ENCODE measurements at regions not wholly inside any gene's neighbourhood (a gene's known extent, or its start where the extent isn't known, plus 50 kb on each side); places are given as distances from the start of the nearest gene placed in this dataset.
A peak's percentile ranks its signal among the peaks of the same experiment; 100 is the strongest.

DNA sequence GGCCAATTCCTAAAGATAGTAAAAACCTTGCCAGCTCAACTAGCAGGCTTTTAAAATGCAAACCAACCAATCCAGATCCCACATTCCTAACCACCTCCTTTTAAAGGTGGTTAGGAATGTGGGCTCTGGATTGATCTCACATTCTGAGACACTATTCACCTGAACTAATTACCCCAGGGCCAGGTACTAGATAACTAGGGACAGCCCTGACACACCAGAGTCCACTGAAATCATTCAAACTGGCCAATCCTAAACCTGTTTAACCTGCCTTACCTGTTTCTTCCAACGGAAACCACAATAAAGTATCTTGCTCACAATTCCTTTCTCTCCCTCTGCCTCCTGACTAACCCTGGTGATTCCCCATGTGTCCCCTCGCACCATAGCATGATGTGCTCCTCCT, 168.3 kb upstream of the DMAC1 start:
- Mint-ChIP-seq H3K27me3 (ENCODE audit: low read depth) (no peaks in the 10 kb centered on the region), H3K9me3 (no peaks in the 10 kb centered on the region), H3K4me1 (no peaks in the 10 kb centered on the region), H3K27ac (peak overlapping the region in 1 of 3 experiments; percentile 44), H3K4me3 (no peak overlapping the region), H3K36me3 (ENCODE audit: low read depth) (no peaks in the 10 kb centered on the region)
- TF ChIP-seq, protein P1, sequence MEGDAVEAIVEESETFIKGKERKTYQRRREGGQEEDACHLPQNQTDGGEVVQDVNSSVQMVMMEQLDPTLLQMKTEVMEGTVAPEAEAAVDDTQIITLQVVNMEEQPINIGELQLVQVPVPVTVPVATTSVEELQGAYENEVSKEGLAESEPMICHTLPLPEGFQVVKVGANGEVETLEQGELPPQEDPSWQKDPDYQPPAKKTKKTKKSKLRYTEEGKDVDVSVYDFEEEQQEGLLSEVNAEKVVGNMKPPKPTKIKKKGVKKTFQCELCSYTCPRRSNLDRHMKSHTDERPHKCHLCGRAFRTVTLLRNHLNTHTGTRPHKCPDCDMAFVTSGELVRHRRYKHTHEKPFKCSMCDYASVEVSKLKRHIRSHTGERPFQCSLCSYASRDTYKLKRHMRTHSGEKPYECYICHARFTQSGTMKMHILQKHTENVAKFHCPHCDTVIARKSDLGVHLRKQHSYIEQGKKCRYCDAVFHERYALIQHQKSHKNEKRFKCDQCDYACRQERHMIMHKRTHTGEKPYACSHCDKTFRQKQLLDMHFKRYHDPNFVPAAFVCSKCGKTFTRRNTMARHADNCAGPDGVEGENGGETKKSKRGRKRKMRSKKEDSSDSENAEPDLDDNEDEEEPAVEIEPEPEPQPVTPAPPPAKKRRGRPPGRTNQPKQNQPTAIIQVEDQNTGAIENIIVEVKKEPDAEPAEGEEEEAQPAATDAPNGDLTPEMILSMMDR (IDR thresholded peaks at IDR 0.05; ENCODE audit: unreplicated experiment in 3 of 3), result no peak

DNA sequence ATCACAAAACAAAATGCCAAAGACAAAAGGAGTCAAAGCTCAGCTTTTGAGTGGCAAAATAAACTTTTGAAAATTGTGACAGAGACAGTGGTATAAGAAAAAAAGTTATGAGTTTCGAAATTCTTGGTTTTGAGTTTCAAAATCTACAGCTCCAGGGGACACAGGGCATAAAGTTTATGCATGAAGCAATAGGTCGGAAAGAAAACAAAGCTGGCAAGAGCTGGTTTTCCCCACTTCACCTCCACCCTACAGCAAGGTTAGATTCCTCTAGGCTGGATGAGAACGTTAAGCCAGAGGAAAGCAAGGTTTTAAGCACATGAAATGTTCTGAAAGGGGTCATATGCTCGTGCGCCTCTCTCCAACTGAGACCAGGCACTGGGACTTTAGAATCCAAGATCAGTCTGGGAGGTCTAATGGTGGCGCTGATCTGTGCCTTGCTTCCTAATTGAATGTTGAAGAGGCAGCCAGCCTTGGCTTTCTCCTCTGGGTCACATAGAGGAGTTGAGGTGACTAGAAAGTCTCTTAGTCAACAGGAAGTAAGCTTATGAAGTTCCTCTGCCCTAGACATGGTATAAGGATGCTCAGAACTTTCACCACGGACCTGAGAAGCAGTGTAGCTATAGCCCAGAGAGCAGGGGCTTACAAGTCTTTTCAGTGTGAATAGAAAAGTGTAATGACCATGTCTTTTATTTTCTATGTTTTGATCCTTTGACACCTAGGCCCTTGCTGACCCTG, 167.7 kb upstream of the DMAC1 start:
- Mint-ChIP-seq H3K4me1 (no peaks in the 10 kb centered on the region), H3K27ac (peak overlapping the region in 1 of 3 experiments; percentile 44), H3K27me3 (ENCODE audit: low read depth) (no peaks in the 10 kb centered on the region), H3K4me3 (no peak overlapping the region), H3K9me3 (no peaks in the 10 kb centered on the region), H3K36me3 (ENCODE audit: low read depth) (no peaks in the 10 kb centered on the region)
- TF ChIP-seq, protein P1 (IDR thresholded peaks at IDR 0.05; ENCODE audit: unreplicated experiment in 3 of 3), result no peak

DNA sequence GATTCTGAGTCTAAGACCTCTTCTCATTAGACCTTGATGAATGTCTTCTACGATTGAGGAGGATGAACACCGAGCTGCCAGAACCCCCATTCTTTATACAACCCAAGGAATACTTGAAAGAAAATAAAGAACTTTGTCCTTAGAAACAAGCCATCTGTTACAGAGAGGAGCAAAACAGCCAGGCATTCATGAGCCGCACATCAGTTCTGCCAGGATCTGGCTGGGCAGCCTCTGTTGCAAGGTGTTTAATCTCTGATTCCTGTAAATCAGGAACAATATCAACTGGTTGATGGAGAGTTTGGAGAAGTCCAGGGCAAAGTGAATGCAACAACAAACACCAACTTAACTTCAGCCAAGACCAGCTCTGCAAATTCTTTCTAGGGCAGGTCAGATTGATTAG, 165.5 kb upstream of the DMAC1 start:
- H3K9me3 Mint-ChIP-seq, result no peaks in the 10 kb centered on the region
- H3K27me3 Mint-ChIP-seq (ENCODE audit: low read depth), result no peaks in the 10 kb centered on the region
- TF ChIP-seq, protein P1 (IDR thresholded peaks at IDR 0.05; ENCODE audit: unreplicated experiment in 3 of 3), result no peak
- H3K4me3 Mint-ChIP-seq, result no peak overlapping the region
- no peaks in the 10 kb centered on the region for H3K4me1 Mint-ChIP-seq
- H3K36me3 Mint-ChIP-seq (ENCODE audit: low read depth), result no peaks in the 10 kb centered on the region
- H3K27ac Mint-ChIP-seq, result no peak overlapping the region

DNA sequence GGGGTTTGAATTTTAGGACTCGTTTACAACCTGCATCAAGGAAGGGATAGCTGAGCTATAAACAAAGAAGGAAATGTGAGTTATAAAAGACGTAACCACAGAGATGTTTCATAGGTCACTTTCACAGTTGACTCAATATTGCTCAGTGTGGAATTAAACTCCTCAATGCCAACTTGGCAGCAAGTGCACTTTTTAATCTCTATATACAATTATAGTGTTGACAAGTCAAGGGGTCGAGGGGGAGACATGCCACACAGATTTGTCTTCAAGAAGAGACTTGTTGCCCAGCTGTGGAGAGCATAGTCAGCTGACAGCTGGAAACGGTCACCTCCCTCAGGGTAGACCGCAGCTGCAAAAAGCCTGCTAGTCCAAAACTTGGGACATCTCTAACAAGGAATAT, 163.4 kb upstream of the DMAC1 start:
- no peaks in the 10 kb centered on the region for H3K4me1 Mint-ChIP-seq
- no peaks in the 10 kb centered on the region for H3K36me3 Mint-ChIP-seq (ENCODE audit: low read depth)
- TF ChIP-seq, protein P1 (IDR thresholded peaks at IDR 0.05; ENCODE audit: unreplicated experiment in 3 of 3), result no peak
- no peaks in the 10 kb centered on the region for H3K9me3 Mint-ChIP-seq
- no peak overlapping the region for H3K4me3 Mint-ChIP-seq
- no peaks in the 10 kb centered on the region for H3K27me3 Mint-ChIP-seq (ENCODE audit: low read depth)
- no peak overlapping the region for H3K27ac Mint-ChIP-seq

DNA sequence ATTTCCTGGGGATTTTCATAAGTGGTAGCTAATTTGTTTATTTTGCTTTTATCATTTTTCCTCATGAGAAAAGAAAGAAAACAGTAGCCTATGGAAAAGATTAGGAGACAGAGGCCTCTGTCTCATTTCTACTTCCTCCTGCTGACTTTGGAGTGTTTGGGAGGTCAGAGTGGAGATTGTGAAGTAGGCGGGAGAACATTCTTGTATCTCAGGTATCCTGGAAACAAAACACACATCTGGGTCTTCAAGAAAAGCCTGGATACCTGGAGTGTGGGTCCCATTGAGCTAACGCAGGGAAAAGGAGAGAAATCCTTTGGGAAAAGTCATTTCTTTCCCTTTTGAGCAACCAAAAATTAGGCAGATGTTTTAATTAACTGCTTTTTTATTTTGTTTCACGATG, 161.5 kb upstream of the DMAC1 start:
- H3K9me3 Mint-ChIP-seq, result no peaks in the 10 kb centered on the region
- TF ChIP-seq, protein P1 (IDR thresholded peaks at IDR 0.05; ENCODE audit: unreplicated experiment in 3 of 3), result no peak
- no peaks in the 10 kb centered on the region for H3K4me1 Mint-ChIP-seq
- no peaks in the 10 kb centered on the region for H3K27me3 Mint-ChIP-seq (ENCODE audit: low read depth)
- H3K36me3 Mint-ChIP-seq (ENCODE audit: low read depth), result no peaks in the 10 kb centered on the region
- H3K27ac Mint-ChIP-seq, result peak overlapping the region in 2 of 3 experiments; percentile 18 to 46
- H3K4me3 Mint-ChIP-seq, result no peak overlapping the region
